Natural killer cell (primary cell): ENCODE measurements at regions not wholly inside any gene's neighbourhood (a gene's known extent, or its start where the extent isn't known, plus 50 kb on each side); places are given as distances from the start of the nearest gene placed in this dataset.

Experiments used
- ATAC-seq, 3 donors: fragments of 150-1000 bp in 2 of 3; fragments of 200-7000 bp in 1 of 3; cut with Tn5 transposase; 1 replicate in 1 of 3; 2 replicates in 2 of 3; pipeline ENCODE4 v1.10.0; 2021; ENCODE audit warnings: mild to moderate bottlenecking in 2 of 3, moderate library complexity in 2 of 3
- DNase-seq, 2 donors: peaks; one replicate each; pipeline versions ENCODE4 v3.0.0 to v3.0.0-alpha.2; 2013 to 2021; ENCODE audit warnings: mixed read lengths in 1 of 2
- H3K27ac ChIP-seq: one replicate; pipeline ENCODE4 v1.5.1; 2013; ENCODE audit warnings: mild to moderate bottlenecking, low read length
- H3K27me3 ChIP-seq: one replicate; pipeline ENCODE4 v1.6.1; 2013; ENCODE audit warnings: low read length; ENCODE audit not compliant: control insufficient read depth, insufficient read depth
- H3K36me3 ChIP-seq: one replicate; pipeline ENCODE4 v1.6.1; 2013; ENCODE audit warnings: low read length; ENCODE audit not compliant: control insufficient read depth, insufficient read depth
- H3K4me1 ChIP-seq: one replicate; pipeline ENCODE4 v1.6.1; 2013; ENCODE audit warnings: low read length; ENCODE audit not compliant: control insufficient read depth, insufficient read depth
- H3K4me3 ChIP-seq: one replicate; pipeline ENCODE4 v1.5.1; 2013; ENCODE audit warnings: low read length
- H3K9me3 ChIP-seq: one replicate; pipeline ENCODE4 v1.6.1; 2013; ENCODE audit warnings: low read length; ENCODE audit not compliant: control insufficient read depth, insufficient read depth
- H3K27ac Mint-ChIP-seq, 2 donors: one replicate each; pipeline ENCODE4 v1.8.0; 2022; ENCODE audit warnings: mild to moderate bottlenecking in 2 of 2, mixed read lengths in 2 of 2, moderate library complexity in 1 of 2
- H3K27me3 Mint-ChIP-seq, 2 donors: one replicate each; pipeline ENCODE4 v1.8.0; 2022; ENCODE audit warnings: low read depth in 2 of 2, mixed read lengths in 2 of 2
- H3K36me3 Mint-ChIP-seq: one replicate; pipeline ENCODE4 v1.8.0; 2022; ENCODE audit warnings: mixed read lengths
- H3K4me1 Mint-ChIP-seq, 2 donors: one replicate each; pipeline ENCODE4 v1.8.0; 2022; ENCODE audit warnings: mixed read lengths in 2 of 2
- H3K4me3 Mint-ChIP-seq: one replicate; pipeline ENCODE4 v1.8.0; 2022; ENCODE audit warnings: mild to moderate bottlenecking, moderate library complexity, mixed read lengths
- H3K9me3 Mint-ChIP-seq, 2 donors: one replicate each; pipeline ENCODE4 v1.8.0; 2022; ENCODE audit warnings: mixed read lengths in 2 of 2
- CTCF ChIP-seq: fragments of 200-600 bp; IDR thresholded peaks from one replicate; pipeline ENCODE4 v1.8.0; 2022; ENCODE audit warnings: antibody characterized with exemption
- WGBS: methylation state at CpG from one replicate; pipeline ENCODE4 v1.1.7; 2013; ENCODE audit warnings: missing lambda C conversion rate; ENCODE audit not compliant: insufficient coverage; 5-methylcytosine and 5-hydroxymethylcytosine counted together
- intact Hi-C: fragments of 100-400 bp; cut with micrococcal nuclease; formaldehyde crosslinking; loops from one replicate; pipeline ENCODE4 v1.14.2; 2022

- 93% methylated on average over 1 of the region's 3 CpGs for WGBS
- ATAC-seq = no peak
- intact Hi-C loops = loop anchor here (10.0 kb wide), 1 partner anchor 1180 kb away; no protein-coding TSS in a partner anchor
- DNase-seq = no peak
- no peak for TF ChIP-seq CTCF
- no peak overlapping the region for H3K4me3 Mint-ChIP-seq
- Histone ChIP-seq H3K36me3 (no peaks in the 10 kb centered on the region), H3K4me1 (no peaks in the 10 kb centered on the region), H3K27me3 (no peaks in the 10 kb centered on the region), H3K4me3 (no peak overlapping the region), H3K9me3 (no peaks in the 10 kb centered on the region), H3K27ac (no peak overlapping the region)
- H3K36me3 Mint-ChIP-seq = no peaks in the 10 kb centered on the region
- H3K9me3 Mint-ChIP-seq = peaks cover 0 to 5% of the 10 kb centered on the region in 2 donors
- H3K4me1 Mint-ChIP-seq = no peaks in the 10 kb centered on the region
- H3K27me3 Mint-ChIP-seq = no peaks in the 10 kb centered on the region
- H3K27ac Mint-ChIP-seq = no peak overlapping the region
Measured at GRCh38 chr2:146734821-146735190, 1110.0 kb upstream of the ACVR2A start.

- Histone ChIP-seq H3K27me3 (no peaks in the 10 kb centered on the region), H3K27ac (no peak overlapping the region), H3K4me1 (no peaks in the 10 kb centered on the region), H3K36me3 (no peaks in the 10 kb centered on the region), H3K9me3 (no peaks in the 10 kb centered on the region), H3K4me3 (no peak overlapping the region)
- Mint-ChIP-seq H3K9me3 (peaks cover 0 to 5% of the 10 kb centered on the region in 2 donors), H3K27me3 (no peaks in the 10 kb centered on the region), H3K4me3 (no peak overlapping the region), H3K4me1 (no peaks in the 10 kb centered on the region), H3K27ac (no peak overlapping the region), H3K36me3 (no peaks in the 10 kb centered on the region)
- ATAC-seq (no peak), DNase-seq (peak in 1 of 2 donors; percentile 10)
- 53% methylated on average over 6 of the region's 8 CpGs for WGBS
- TF ChIP-seq CTCF = no peak
- intact Hi-C loops = loop anchor here (10.0 kb wide), 1 partner anchor 1181 kb away; no protein-coding TSS in a partner anchor
Measured at GRCh38 chr2:146734042-146734820, 1110.6 kb upstream of the ACVR2A start.

DNA sequence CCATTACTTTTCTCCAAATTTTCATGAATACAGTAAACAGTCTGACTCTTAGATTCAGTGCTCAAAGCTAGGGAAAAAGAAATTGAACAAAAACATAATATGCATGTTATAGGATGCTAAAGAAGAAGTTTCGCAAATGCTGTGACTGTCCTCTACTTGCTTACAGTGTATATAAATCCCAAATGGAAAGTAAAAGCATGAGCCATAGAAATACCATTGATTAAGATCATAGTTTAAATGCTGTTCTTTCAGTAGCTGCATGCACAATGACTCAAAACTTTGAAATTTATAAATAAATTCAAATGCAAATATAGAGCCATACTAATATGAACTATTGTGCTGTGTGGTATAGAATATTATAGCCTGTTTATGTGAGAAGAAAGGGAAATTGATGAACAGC, 1113.9 kb upstream of the ACVR2A start:
- H3K27ac Mint-ChIP-seq = no peak overlapping the region
- intact Hi-C loops = loop anchor here (10.0 kb wide), 1 partner anchor 1184 kb away; no protein-coding TSS in a partner anchor
- DNase-seq = no peak
- no peaks in the 10 kb centered on the region for H3K27me3 Mint-ChIP-seq
- H3K27me3 ChIP-seq = no peaks in the 10 kb centered on the region
- no peaks in the 10 kb centered on the region for H3K36me3 ChIP-seq
- no peak overlapping the region for H3K4me3 Mint-ChIP-seq
- H3K9me3 ChIP-seq = no peaks in the 10 kb centered on the region
- H3K4me3 ChIP-seq = no peak overlapping the region
- H3K4me1 Mint-ChIP-seq = no peaks in the 10 kb centered on the region
- no peak overlapping the region for H3K27ac ChIP-seq
- ATAC-seq = no peak
- TF ChIP-seq CTCF = no peak
- no CpG with 5 or more reads among the region's 1 CpG for WGBS
- H3K36me3 Mint-ChIP-seq = no peaks in the 10 kb centered on the region
- no peaks in the 10 kb centered on the region for H3K4me1 ChIP-seq
- H3K9me3 Mint-ChIP-seq = peaks cover 2 to 5% of the 10 kb centered on the region in 2 donors

DNA sequence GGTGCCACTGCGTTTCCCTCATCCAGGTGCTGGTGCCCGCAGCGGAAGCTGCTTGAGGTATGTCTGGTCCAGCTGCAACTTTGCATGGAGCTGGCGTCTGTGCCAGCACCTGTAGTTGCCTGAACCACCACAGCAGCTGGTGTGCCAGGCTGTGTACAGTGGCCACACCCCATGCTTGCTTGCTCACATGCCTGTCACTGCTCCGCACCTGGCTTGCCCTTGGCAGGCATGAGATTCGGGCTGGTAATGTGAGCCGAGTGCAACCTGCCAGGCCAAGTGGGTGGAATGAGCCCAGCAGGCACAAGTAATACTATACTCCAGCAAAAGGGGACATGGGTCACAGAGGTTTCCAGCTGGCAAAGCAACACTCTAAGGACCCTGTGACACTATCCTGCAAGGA, 1123.3 kb upstream of the ACVR2A start:
- H3K9me3 Mint-ChIP-seq = peaks cover 7 to 14% of the 10 kb centered on the region in 2 donors
- intact Hi-C loops = no loop called here
- no peaks in the 10 kb centered on the region for H3K27me3 Mint-ChIP-seq
- ATAC-seq (no peak), DNase-seq (no peak)
- Histone ChIP-seq H3K27ac (no peak overlapping the region), H3K36me3 (no peaks in the 10 kb centered on the region), H3K27me3 (no peaks in the 10 kb centered on the region), H3K9me3 (peaks cover 22% of the 10 kb centered on the region), H3K4me1 (no peaks in the 10 kb centered on the region), H3K4me3 (no peak overlapping the region)
- peaks cover 5% of the 10 kb centered on the region for H3K36me3 Mint-ChIP-seq
- no peak overlapping the region for H3K4me3 Mint-ChIP-seq
- H3K4me1 Mint-ChIP-seq = no peaks in the 10 kb centered on the region
- 80% methylated on average over 7 of the region's 7 CpGs for WGBS
- no peak overlapping the region for H3K27ac Mint-ChIP-seq
- TF ChIP-seq CTCF = no peak
